Transverse colon (tissue), 4 donors: ENCODE measurements at regions not wholly inside any gene's neighbourhood (a gene's known extent, or its start where the extent isn't known, plus 50 kb on each side); places are given as distances from the start of the nearest gene placed in this dataset.

Experiments
- DNase-seq: peaks from one replicate; pipeline ENCODE4 v3.0.0-alpha.2; 2019
- H3K27ac ChIP-seq, 4 donors: fragments of 200-600 bp; sonication (generic); 2 replicates each; pipeline ENCODE4 v1.5.1; 2016 to 2018; ENCODE audit warnings: inconsistent platforms in 4 of 4
- H3K27me3 ChIP-seq: fragments of 200-600 bp; sonication (generic); 2 replicates; pipeline ENCODE4 v1.5.1; 2017; ENCODE audit warnings: inconsistent platforms
- H3K36me3 ChIP-seq, 4 donors: fragments of 200-600 bp; sonication (generic); 2 replicates each; pipeline ENCODE4 v1.5.1; 2017 to 2019; ENCODE audit warnings: inconsistent platforms in 4 of 4
- H3K4me1 ChIP-seq, 4 donors: fragments of 200-600 bp; sonication (generic); 2 replicates each; pipeline ENCODE4 v1.5.1; 2017 to 2020; ENCODE audit warnings: inconsistent platforms in 4 of 4
- H3K4me3 ChIP-seq, 4 donors: fragments of 200-600 bp; sonication (generic); 1 replicate in 1 of 4; 2 replicates in 3 of 4; pipeline versions ENCODE4 v1.5.1 to v1.6.1; 2017 to 2019; ENCODE audit warnings: inconsistent platforms in 4 of 4
- H3K9me3 ChIP-seq, 2 donors: fragments of 200-600 bp; sonication (generic); 2 replicates each; pipeline ENCODE4 v1.5.1; 2017 to 2019; ENCODE audit warnings: inconsistent platforms in 2 of 2
- EP300 ChIP-seq: sonication (generic); formaldehyde crosslinking; IDR thresholded peaks from one replicate; pipeline ENCODE4 v1.6.1; 2017; ENCODE audit warnings: antibody characterized with exemption, low read depth
- POLR2A ChIP-seq: fragments of 450-650 bp; IDR thresholded peaks from one replicate; pipeline ENCODE4 v1.6.1; 2016; ENCODE audit warnings: antibody characterized with exemption, mild to moderate bottlenecking, moderate library complexity
- POLR2AphosphoS5 ChIP-seq, 3 donors: sonication (generic); formaldehyde crosslinking; IDR thresholded peaks; one replicate each; pipeline ENCODE4 v1.6.1; 2016; ENCODE audit warnings: antibody characterized with exemption in 3 of 3
- WGBS, 2 donors: methylation state at CpG; one replicate each; pipeline ENCODE4 v1.1.5; 2018; ENCODE audit warnings: low coverage in 1 of 2; 5-methylcytosine and 5-hydroxymethylcytosine counted together
- in situ Hi-C, 4 donors: fragments of 200-750 bp; cut with MboI; loops; one replicate each; pipeline versions ENCODE4 v1.15.0 to v1.15.1; 2017; ENCODE audit warnings: low sequenced_read_pairs in 3 of 4, low pct_ligation_motif_present in 1 of 4, low pct_unique_long_range_greater_than_20kb in 1 of 4
- intact Hi-C: fragments of 100-400 bp; cut with DNase I; formaldehyde crosslinking; loops from one replicate; pipeline ENCODE4 v1.15.1; 2023; ENCODE audit warnings: low total_unique reads
- TF ChIP-seq, protein P1 (sequence below), 5 experiments: fragments of 200-600 bp in 3 of 5; fragments of 450-650 bp in 2 of 5; sonication (generic) in 3 of 5; IDR thresholded peaks; 1 replicate in 2 of 5; 2 replicates in 3 of 5; pipeline ENCODE4 v1.5.1; 2016 to 2017; ENCODE audit warnings: antibody characterized with exemption in 5 of 5, inconsistent platforms in 3 of 5, mild to moderate bottlenecking in 2 of 5, moderate library complexity in 1 of 5

GRCh38 chr1:191882870-191883269, 275.4 kb upstream of the RGS18 start:
- Histone ChIP-seq H3K9me3 (no peaks in the 10 kb centered on the region), H3K27ac (no peak overlapping the region), H3K36me3 (no peaks in the 10 kb centered on the region), H3K4me3 (no peak overlapping the region), H3K27me3 (no peaks in the 10 kb centered on the region), H3K4me1 (no peaks in the 10 kb centered on the region)
- intact Hi-C loops (no loop called here), in situ Hi-C loops (no loop called here)
- WGBS, 2 donors = 0 to 3% methylated on average over 1 of the region's 1 CpG
- TF ChIP-seq EP300 (no peak), POLR2AphosphoS5 (IDR thresholded peaks at IDR 0.05) (no peak), POLR2A (no peak)
- TF ChIP-seq, protein P1, sequence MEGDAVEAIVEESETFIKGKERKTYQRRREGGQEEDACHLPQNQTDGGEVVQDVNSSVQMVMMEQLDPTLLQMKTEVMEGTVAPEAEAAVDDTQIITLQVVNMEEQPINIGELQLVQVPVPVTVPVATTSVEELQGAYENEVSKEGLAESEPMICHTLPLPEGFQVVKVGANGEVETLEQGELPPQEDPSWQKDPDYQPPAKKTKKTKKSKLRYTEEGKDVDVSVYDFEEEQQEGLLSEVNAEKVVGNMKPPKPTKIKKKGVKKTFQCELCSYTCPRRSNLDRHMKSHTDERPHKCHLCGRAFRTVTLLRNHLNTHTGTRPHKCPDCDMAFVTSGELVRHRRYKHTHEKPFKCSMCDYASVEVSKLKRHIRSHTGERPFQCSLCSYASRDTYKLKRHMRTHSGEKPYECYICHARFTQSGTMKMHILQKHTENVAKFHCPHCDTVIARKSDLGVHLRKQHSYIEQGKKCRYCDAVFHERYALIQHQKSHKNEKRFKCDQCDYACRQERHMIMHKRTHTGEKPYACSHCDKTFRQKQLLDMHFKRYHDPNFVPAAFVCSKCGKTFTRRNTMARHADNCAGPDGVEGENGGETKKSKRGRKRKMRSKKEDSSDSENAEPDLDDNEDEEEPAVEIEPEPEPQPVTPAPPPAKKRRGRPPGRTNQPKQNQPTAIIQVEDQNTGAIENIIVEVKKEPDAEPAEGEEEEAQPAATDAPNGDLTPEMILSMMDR (IDR thresholded peaks at IDR 0.05) = no peak
- DNase-seq = no peak

DNA sequence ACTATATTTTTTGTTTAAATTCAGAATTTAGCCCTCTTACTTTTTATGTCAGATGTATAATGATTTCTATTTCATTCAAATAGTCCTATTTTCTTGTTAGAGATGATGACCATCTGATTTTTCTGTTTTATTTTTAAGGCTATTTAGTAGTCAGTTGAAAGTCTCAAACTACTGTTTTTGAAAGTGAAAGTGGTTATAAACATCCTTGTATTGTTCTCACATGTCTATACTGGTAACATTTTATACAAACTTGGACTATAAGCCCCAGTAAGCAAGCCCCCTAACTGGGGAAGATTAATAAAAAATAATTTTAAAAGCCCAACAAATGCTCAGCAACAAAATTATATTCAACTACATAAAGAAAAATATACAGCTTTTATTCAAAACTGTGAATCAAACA, 271.3 kb upstream of the RGS18 start:
- in situ Hi-C loops (no loop called here), intact Hi-C loops (no loop called here)
- TF ChIP-seq, protein P1 (IDR thresholded peaks at IDR 0.05) = no peak
- TF ChIP-seq EP300 = no peak
- no peak for TF ChIP-seq POLR2AphosphoS5 (IDR thresholded peaks at IDR 0.05)
- no peak for TF ChIP-seq POLR2A
- Histone ChIP-seq H3K36me3 (no peaks in the 10 kb centered on the region), H3K9me3 (no peaks in the 10 kb centered on the region), H3K4me3 (no peak overlapping the region), H3K27me3 (no peaks in the 10 kb centered on the region), H3K27ac (no peak overlapping the region), H3K4me1 (no peaks in the 10 kb centered on the region)
- no peak for DNase-seq

DNA sequence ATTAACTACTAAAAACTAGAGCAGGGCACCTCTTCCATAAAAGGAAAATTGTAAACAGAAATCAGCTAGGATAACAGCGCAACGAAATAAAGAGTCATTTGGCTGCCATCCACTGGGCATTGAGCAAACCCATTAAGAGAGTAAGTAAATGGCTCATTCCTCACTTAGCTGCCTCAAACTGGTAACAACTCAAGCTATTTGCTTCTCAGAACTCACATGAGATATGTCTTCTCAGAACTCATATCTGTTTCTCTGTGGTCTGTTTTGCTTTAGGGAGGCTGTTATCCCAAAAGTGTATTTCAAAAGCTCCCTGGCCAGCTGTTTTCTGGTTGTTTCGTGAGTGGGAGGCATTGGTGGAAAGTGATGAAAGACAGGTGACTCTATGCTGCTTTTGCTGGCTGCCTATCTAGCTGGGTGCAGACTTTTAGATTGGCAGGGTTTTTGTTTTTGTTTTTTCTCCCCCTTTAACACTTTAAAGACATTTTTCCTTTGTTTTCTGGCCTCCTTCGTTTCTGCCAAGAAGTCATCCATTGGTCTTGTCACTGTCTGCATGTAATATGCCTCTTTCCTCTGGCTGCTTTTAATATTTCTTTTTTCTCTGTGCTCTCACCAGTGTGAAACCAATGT, 269.2 kb upstream of the RGS18 start:
- Histone ChIP-seq H3K27me3 (no peaks in the 10 kb centered on the region), H3K27ac (no peak overlapping the region), H3K9me3 (no peaks in the 10 kb centered on the region), H3K36me3 (no peaks in the 10 kb centered on the region), H3K4me1 (no peaks in the 10 kb centered on the region), H3K4me3 (no peak overlapping the region)
- in situ Hi-C loops = no loop called here
- DNase-seq = no peak
- intact Hi-C loops = no loop called here
- TF ChIP-seq POLR2A = no peak
- TF ChIP-seq, protein P1 (IDR thresholded peaks at IDR 0.05) = no peak
- no peak for TF ChIP-seq POLR2AphosphoS5 (IDR thresholded peaks at IDR 0.05)
- TF ChIP-seq EP300 = no peak
- WGBS, 2 donors = 48 to 67% methylated on average over 4 of the region's 4 CpGs

- intact Hi-C loops (no loop called here), in situ Hi-C loops (no loop called here)
- Histone ChIP-seq H3K4me3 (no peak overlapping the region), H3K27ac (no peak overlapping the region), H3K4me1 (no peaks in the 10 kb centered on the region), H3K36me3 (no peaks in the 10 kb centered on the region), H3K9me3 (no peaks in the 10 kb centered on the region), H3K27me3 (no peaks in the 10 kb centered on the region)
- no peak for DNase-seq
- TF ChIP-seq EP300 (no peak), POLR2AphosphoS5 (IDR thresholded peaks at IDR 0.05) (no peak), POLR2A (no peak)
- TF ChIP-seq, protein P1 (IDR thresholded peaks at IDR 0.05) = no peak
- 57 to 68% methylated on average over 3 of the region's 3 CpGs for WGBS, 2 donors
Observed at GRCh38 chr1:191889623-191890003, 268.6 kb upstream of the RGS18 start.
